HS-5 (cell line): ENCODE measurements at regions not wholly inside any gene's neighbourhood (a gene's known extent, or its start where the extent isn't known, plus 50 kb on each side); places are given as distances from the start of the nearest gene placed in this dataset.
"Not testable (repeated sequence)": the region's sequence is repeated elsewhere in the genome, so short reads cannot be mapped to it uniquely, and the experiment has no call there.

ENCODE experiments used
- DNase-seq: peaks from one replicate; pipeline ENCODE4 v3.0.0-alpha.2; 2012; ENCODE audit warnings: low read depth

- no peak for DNase-seq
Measured at GRCh38 chr5:17978954-17979353, 344.7 kb downstream of the TAF11L14 start.

- not testable (repeated sequence) for DNase-seq
Measured at GRCh38 chr5:17982626-17983025, 348.4 kb downstream of the TAF11L14 start.

DNA sequence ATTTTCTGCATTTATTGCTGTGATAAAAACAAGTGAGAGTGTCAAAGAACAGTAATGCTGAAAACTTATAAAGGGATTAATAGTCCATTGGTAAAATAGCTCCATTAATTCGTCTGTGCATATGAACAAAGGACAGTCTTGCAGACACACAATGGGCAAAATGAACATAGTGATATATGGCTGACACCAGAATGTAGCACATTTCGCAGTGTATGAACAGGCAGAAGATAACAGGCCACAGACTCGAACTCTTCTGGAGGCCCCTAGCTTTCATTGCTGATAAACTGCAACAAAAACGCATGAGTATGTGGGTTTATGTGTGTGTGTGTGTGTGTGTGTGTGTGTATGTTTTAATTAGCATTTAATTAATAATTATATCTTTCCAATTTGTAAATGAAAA, 354.8 kb downstream of the TAF11L14 start:
- no peak for DNase-seq

- DNase-seq: no peak
Measured at GRCh38 chr5:17989567-17990563, 355.6 kb downstream of the TAF11L14 start.

GRCh38 chr5:17991775-17992174, 357.5 kb downstream of the TAF11L14 start:
- DNase-seq: no peak

DNA sequence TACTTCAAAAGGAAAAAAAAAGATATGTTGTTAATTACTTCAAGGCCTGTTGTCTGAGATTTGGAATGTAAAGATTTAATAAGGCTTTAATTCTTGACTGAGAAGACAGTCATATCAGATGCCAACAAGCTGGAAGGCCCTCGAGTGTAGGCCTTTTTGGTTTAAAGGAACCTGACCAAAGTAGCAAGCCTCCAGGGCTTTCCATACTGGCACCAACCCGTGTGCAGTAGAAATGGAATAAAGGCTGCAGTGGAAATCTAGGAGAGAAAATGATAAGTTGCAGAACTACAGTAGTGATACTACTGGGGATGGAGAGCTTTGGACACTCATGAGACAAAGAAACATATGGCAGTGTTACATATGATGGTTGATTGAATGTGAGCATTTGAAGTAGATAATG, 358.0 kb downstream of the TAF11L14 start:
- DNase-seq: no peak

GRCh38 chr5:17995997-17996396, 361.7 kb downstream of the TAF11L14 start:
- no peak for DNase-seq

DNA sequence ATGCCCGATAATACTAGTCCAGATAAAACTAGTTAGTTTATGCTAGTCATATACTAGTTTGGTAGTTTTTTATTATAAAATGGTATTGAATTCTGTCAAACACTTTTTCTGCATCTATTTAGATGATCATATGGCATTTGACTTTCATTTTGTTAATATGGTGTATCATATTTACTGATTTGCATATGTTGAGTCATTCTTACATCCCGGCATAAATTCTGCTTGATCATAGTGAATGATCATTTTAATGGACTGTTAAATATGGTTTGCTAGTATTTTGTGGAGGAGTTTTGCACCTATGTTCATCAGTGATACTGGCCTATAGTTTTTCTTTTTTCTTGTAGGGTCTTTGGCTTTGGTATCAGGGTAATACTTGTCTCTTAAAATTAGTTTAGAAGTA, 365.6 kb downstream of the TAF11L14 start:
- DNase-seq: no peak

DNA sequence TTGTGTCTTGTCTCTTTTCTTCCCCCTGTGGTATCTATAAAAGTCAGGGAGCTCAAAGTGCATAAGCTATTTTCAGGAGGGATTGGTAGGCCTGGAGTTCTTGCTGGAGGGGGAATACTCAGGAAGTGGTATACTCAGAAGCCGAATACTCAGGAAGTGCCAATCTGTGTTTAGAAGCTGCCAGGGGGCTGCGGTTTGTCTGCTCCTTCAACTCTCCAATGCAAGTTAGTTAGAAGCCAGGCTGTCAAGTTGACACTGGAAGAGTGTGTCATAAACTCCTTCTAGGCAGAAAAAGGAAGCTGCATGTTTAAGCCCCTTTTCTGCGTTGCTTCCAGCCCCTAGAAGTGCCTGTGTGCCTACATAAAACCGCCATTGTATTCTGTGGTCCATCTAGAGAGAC, 366.5 kb downstream of the TAF11L14 start:
- no peak for DNase-seq

DNA sequence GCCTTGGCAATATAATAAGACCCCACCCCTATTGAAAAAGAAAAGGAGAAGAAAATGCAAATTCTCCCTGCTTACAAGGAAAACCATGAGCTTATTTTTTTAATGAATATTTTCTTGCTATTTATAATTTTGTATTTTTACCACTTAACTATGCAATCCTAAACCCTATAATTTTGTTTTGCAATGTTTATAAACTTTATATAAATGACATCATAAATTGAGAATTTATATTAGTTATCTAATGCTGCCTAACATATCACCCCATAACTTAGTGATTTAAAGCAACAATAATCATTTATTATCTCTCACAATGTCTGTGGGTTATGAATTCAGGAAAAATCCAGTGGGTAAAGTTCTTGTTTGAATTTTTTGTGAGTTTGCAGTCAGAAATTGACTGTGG, 369.1 kb downstream of the TAF11L14 start:
- DNase-seq: no peak

GRCh38 chr5:18003784-18004183, 369.5 kb downstream of the TAF11L14 start:
- DNase-seq: no peak

DNA sequence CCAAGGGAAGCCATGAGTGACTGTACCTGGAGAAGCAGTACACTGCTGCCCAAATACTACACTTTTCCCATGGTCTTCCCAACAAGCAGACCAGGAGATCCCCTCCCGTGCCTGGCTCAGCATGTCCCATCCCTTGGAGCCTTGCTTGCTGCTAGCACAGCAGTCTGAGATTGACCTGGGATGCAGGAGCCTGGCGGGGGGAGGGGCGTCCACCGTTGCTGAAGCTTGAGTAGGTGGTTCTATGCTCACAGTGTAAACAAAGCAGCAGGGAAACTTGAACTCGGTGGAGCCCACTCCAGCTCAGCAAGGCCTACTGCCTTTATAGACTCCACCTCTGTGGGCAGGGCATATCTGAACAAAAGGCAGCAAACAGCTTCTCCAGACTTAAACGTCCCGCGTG, 372.0 kb downstream of the TAF11L14 start:
- not testable (repeated sequence) for DNase-seq

DNA sequence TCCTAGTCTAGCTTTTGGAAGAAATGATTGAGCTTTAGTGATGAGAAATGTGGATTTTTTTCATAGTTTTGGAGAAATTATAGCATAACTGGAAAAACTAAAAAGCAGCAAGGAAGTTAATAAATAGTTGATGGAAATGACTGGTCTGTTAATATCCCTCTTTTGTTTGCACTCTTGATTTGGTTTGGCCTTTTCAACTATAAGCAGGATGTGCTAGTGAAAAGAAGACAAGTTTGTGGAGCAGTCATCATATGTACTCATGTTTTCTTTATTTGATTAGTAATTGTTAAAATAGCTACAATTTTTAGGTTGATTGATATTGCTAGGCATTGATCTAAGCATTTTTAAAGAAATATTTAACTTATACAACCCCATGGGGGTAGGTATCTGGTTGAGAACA, 374.7 kb downstream of the TAF11L14 start:
- DNase-seq: no peak

DNA sequence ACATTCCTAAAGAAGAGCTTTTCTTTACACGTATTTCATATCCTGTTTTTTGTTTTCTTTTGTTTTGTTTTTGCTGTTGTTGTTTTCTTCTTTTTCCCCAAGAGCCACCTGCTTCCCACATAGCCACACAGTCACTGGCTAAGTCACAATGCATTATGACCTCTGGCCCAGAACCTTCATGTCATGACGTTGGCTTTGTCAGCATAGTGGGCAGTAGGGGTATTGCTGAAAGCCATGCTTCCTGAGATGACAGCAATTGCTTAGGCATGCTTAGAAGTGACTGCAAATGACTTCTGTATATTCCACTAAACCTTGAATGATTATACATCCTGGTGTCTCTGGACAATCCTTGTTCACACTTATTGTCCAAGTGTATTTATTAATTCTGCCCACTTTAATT, 375.8 kb downstream of the TAF11L14 start:
- DNase-seq: no peak

GRCh38 chr5:18018472-18018871, 384.2 kb downstream of the TAF11L14 start:
- DNase-seq: no peak

DNA sequence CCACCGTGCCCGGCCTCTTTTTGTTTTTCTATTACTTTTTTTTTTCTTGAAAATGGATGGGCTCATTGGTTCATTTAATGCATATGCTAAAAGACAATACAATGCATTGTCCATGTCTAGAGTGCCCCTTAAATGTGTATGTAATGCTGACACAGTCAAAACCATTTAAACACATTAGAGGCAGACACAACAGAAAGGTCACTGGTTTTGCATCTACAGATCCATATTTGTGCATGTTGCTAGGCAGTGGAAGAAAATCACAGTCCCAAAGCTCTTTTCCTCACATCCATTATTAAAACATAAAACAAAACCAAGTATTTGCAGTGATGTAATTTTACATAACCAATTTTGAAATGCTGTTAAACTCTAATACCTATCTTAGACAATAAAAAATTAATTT, 389.0 kb downstream of the TAF11L14 start:
- DNase-seq: no peak

DNA sequence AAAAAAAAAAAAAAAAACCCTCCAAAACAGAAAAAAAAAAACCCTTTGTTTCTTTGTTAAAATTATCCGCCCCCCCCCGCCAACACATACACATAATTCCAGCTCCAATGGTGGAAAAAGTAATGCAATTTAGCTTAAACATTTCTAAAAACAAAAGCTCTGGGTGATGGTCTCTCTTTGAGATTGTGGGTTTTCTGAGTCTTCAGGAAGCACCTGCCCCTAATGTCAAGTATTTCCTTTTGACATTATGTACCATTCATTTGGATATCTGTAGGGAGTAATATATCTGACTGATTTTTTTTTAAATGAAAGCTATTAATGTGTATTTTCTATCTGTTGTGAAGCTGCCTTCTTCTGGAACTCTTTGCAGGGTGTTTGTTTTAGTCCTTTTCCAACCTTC, 389.7 kb downstream of the TAF11L14 start:
- DNase-seq: no peak

- no peak for DNase-seq
Measured at GRCh38 chr5:18024542-18024941, 390.3 kb downstream of the TAF11L14 start.

DNA sequence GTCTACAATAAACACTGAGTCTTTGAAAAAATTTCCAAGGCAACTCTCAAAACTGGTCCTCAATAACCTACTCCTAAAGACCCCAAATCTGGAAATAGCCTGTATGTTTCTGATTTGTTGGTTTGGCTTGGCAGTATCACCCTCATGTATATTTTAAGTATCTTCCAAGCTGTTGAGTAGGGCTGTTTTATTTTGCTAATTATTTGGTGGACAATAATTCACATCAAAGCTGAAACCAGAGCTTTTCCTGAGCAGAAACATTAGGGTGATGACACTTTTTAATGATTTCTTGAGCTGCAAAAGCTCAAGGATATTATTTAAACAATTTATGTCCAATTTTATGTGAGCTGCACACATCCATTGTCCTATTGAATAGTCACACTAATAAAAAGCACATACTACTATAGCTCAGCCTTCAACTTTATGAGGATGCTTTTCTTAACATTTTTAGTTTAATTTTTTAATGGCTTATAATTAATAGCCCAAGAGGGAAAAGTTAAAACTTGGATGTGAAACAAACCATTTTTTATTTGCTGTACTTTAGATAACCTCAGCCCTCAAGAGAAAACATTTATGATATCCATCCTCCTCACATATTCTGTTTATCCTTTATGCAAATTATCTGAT, 393.1 kb downstream of the TAF11L14 start:
- DNase-seq: no peak

DNA sequence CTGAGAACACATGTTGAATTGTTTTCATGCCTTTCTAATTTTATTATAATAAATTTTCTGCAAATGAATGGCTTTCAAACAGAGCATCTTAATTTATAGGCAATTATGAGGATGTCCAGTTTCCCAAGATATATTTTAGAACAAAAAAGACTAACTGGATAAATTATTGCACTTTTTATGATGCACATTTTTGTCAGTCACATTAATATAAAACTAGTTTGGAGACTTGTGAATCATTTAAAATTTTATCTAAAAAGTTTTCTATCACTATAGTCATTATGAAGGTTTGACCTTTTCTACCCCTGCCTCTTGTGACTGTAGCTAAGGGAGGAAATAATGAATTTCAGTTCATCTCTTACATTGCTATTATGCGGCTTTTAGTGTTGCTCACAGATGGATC, 393.8 kb downstream of the TAF11L14 start:
- DNase-seq: no peak

DNA sequence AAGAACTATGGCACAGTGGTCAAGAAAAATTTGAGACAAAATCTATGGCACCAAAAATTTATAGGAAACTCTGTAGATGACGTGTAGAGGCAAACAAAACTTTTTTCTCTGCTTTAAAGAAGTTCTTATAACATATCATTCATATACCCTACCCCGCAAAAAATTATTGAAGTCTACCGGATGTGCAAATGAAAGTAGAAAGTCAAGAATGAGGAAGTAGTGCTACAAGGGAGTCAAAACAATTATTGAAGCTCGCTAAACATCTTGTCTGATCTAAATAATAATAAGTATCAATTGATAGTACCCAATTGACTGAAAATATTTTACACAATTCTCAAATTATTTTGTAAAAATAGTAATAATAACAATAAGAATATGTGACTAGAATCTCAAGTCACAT, 398.5 kb downstream of the TAF11L14 start:
- no peak for DNase-seq

DNA sequence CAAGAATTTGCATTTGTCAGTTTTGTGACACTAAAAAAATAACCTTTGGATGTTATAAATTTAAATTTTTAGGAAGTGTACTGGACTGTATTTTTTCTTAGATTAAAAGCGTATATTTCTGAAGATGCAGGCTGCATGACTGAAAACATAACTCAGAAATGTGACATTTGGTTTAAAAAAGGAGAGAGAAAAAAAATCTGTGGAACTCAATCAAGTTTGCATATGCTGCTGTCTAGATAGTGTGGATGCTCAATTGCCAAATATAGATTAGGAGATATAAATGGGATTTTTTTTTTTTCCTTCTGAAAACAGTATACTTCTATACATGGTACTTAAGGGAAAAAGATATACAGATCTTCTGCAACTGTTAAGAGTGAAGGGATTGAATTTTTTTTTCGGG, 402.3 kb downstream of the TAF11L14 start:
- DNase-seq: no peak

DNA sequence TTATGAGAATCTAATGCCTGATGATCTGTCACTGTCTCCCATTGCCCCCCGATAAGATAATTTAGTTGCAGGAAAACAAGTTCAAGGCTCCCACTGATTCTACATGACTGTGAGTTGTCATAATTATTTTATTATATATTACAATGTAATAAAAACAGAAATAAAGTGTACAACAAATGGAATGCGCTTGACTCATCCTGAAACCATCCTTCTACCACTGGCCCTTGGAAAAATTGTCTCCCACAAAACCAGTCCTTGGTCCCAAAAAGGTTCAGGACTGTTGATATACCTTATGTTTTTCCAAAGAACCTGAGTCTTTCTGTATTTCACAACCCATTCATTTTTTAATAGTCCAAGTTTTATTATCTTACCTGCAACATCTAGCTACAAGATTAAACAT, 403.5 kb downstream of the TAF11L14 start:
- DNase-seq: no peak
